M059J (cell line): ENCODE measurements at regions not wholly inside any gene's neighbourhood (a gene's known extent, or its start where the extent isn't known, plus 50 kb on each side); places are given as distances from the start of the nearest gene placed in this dataset.

ENCODE experiments used
- DNase-seq: peaks from one replicate; pipeline ENCODE4 v3.0.0-alpha.2; 2012; ENCODE audit warnings: low read depth

GRCh38 chr22:44423556-44424358, 74.3 kb downstream of the RTL6 start:
- no peak for DNase-seq

- DNase-seq: no peak
Observed at GRCh38 chr22:44422746-44423380, 75.2 kb downstream of the RTL6 start.

DNA sequence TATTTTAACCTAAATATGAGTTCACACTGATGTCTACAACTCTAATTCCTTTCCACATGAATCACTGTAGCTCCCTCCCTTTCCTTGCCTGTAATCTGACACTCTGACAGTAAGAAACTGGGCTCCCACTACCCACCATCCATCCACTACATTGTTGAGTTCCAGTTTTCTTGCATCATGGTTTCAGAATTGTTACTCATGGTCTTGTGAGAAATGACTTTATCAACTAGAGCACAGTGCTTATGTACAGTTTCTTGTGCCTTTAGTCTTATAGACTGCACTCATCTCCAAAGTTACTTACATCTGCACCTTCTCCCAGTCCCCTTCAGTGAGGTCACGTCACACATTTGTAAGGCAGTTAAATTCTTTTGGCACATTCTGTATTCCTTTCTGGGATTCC, 78.6 kb downstream of the RTL6 start:
- DNase-seq: no peak

DNA sequence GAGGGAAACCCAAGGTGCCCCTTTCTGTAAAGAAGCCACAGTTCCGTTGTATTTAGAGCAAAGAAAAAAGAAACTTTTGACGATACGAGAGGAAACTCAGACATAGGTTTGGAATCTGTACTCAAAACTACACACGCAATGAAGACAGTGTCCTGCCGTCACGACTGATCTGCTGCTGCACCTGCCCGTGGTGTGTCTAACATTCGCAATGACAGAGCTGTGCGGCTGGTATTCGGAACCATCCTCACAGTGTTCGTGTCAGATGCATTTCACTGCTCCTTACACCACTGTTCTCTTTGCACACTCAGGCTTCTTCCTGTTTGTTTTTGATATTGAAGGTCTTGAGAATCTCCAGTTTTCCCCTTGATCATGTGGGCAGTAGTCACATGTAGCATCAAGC, 84.8 kb downstream of the RTL6 start:
- no peak for DNase-seq

GRCh38 chr22:44412136-44412731, 85.8 kb downstream of the RTL6 start:
- DNase-seq: no peak

DNA sequence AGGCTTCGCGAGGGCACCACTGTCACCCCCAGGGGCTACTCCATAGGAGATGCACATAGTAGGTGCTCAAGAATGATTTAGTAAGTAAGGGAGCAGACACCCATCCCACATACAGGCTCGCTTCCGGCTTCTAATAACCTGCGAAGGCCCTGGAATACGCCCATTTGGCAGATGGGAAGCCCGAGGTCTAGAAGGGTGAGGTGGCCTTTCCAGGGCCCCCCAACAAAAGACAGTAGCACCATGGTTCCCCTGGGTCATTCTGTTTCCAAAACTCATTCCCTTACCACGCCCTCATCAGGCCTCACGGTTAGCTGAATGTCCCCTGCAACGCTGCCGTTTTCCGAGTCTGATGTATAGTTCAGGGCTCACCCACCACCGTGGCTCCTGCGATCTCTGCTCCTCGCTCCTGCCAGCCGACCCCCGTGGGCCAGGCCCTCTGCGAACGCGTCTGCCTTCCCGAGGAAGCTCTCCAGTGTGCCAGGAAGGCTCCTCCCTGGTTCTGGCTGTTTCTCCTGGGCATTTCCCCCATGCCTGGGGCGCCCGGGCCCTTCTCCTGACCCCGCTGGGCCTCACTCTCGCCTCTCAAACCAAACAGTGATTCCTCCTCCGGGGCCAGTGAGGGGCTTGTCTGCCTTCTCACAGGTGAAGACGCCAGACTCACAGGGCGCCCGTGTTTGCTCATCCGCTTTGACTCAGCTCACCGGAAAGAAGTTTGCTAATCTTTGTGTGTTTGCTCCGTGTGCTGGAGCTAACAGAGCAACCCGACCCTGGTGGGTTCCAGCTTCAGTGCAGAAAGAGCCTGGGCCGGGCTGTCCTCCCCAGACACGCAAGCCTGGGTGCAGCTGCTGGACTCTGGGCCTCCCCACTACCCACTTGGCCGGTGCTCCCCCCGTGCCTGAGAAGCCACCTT, 86.6 kb downstream of the RTL6 start:
- no peak for DNase-seq

GRCh38 chr22:44410451-44410991, 87.5 kb downstream of the RTL6 start:
- DNase-seq: no peak

GRCh38 chr22:44409974-44410316, 88.1 kb downstream of the RTL6 start:
- no peak for DNase-seq

- no peak for DNase-seq
Observed at GRCh38 chr22:44409211-44409973, 88.6 kb downstream of the RTL6 start.

- DNase-seq: no peak
Observed at GRCh38 chr22:44408829-44409192, 89.2 kb downstream of the RTL6 start.

- DNase-seq: no peak
Observed at GRCh38 chr22:44407987-44408828, 89.8 kb downstream of the RTL6 start.

- no peak for DNase-seq
Observed at GRCh38 chr22:44407171-44407986, 90.7 kb downstream of the RTL6 start.

GRCh38 chr22:44406341-44407170, 91.5 kb downstream of the RTL6 start:
- no peak for DNase-seq

- DNase-seq: no peak
Observed at GRCh38 chr22:44405661-44406060, 92.4 kb downstream of the RTL6 start.

DNA sequence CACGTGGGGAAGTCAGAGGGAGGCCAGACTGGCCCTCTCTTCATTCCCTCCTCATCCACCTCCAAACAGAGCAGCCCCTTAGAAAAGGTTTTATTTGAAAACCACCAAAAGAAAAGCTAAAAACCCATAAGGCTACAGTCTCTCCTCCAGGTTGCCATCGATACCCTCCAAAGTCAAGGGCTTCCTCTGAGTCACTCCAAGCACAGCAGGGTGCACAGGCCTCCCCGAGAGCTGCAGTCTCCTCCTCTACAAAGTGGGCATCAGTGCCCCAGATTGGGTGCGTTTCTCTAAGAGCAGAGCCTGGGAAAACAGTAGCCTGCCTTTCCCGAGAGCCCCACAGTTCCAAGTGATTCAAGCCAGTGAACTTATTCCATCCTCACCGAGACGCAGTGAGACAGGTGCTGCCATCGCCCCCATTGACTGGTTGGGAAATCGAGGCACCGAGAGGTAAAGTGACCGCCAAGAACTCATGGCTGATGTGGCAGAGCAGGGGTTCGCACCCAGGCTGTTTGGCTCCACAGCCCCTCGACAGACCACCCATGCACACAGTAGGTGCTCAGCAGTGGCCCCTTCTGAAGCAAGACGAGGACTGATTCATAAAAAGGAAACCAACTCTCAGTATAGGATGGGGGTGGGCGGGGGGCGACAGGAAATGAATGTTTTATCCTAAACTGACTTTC, 91.7 kb upstream of the SHISAL1 start:
- peak; percentile 12 for DNase-seq

DNA sequence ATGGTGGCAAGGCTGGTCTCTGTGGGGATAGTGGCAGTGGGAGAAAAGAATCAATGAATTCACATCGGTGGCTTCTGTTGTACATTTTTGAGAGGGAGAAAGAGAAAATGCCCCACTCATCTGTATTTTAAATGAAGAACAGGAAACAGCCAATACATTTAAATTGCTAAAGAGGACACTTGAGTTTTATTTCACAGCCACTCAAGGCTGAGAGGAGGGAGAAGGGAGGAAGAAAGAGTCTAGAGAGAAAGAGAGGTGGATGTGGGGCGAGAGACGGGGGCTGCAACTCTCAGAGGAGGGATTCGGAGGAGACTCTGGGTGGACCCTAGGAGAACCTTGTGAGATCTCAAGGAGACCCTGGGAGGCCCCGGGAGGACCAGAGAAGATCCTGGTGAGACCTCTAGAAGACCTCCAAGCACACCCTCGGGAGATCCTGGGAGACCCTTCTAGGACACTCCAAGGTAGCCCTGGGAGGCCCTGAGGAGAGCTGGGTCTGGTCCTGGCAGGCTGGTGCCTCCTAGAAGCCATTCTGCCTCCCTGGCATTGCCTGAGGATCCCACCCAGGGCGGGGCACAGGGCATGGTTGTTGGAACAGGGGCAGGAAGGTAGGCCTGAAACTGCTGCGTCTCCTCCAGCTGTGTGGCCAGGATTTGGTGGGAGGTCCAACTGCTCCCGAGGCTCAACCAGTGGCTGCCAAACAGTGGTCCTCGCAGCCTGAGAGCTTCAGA, 91.0 kb upstream of the SHISAL1 start:
- no peak for DNase-seq

DNA sequence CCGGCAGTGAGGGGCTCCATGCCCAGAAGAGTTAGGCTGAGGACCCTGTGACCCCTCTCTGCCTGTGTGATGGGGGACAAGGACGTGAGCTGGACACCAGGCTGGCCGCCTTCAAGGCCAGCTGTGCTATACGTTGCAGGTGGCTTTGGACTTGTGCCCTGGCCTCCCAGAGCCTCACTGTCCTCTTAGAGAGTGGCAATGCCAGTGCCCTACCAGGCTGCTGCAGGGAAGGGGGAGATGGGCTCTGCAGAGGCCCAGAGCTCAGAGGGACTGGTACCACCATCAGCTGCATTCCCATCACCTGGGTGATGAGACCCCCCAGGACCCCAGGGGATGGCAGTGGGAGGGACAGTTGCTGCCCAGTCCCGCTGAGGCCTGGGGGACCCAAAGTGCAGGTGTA, 90.4 kb upstream of the SHISAL1 start:
- no peak for DNase-seq
